ENCODE measurements at regions not wholly inside any gene's neighbourhood (a gene's known extent, or its start where the extent isn't known, plus 50 kb on each side); places are given as distances from the start of the nearest gene placed in this dataset.
"Not testable (repeated sequence)": the region's sequence is repeated elsewhere in the genome, so short reads cannot be mapped to it uniquely, and the experiment has no call there.

DNA sequence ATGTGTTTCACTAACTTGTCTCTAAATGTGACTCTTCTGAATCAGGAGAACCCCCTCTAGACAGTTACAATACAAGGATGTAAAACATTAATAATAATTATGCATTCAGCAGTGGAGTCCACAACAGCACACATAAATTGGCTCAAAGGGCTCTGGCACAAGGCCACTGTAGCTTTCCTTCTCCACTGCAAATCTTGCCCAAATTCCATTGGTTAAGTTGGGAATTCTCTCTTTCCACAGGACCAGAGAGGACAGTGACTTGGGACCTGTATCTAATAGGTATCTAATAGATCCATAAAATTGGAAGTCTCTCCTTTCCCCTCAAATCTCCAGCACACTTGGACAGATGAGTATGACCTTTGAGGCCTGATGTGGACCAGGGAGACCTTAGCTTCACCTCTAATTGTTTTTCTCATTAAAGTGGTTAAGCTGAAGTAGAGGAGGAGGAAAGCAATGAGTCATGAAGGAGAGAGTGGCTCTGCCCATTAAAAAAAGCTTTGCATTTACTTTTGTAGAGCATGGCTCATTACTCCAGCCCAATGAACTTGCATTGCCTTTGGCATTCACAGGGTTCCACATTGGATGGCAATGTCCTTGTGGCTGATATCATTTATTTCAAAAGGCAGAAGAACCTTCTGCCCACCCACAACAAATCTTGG, 72.3 kb upstream of the SH3RF1 start:
- no peak for DNase-seq

DNA sequence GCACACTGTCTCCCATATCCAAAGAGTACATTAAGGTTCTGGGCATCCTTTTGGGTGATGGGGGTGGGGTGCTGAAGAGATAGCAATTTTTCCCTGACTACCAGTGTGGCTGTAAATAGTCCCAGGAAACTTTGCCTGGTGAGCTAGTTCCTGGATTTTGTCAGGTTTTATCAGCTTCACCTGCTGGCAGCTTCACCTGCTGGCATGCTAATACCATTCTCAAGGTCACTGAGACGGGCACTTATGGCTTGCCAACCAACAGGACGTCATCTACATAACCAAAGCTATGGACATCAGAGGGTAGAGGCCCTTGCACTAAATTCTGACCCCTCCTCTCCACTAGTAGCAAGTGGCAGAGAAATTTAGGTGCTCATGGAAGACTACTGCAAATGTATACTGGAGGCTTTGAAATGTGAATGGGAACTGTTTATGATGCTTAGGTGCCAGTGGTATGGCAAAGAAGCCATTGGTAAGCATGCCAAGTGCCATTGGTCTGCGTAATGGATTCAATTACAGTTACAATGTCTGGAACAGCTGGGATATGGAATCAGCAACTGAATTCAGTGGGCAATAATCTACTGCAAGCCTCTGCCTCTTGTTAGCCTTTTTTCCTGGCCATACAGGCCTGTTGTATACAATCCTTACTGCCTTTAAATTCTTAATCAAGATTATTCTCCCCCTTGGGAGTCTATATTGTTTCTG, 71.6 kb upstream of the SH3RF1 start:
- peak; percentile 41 for DNase-seq

DNA sequence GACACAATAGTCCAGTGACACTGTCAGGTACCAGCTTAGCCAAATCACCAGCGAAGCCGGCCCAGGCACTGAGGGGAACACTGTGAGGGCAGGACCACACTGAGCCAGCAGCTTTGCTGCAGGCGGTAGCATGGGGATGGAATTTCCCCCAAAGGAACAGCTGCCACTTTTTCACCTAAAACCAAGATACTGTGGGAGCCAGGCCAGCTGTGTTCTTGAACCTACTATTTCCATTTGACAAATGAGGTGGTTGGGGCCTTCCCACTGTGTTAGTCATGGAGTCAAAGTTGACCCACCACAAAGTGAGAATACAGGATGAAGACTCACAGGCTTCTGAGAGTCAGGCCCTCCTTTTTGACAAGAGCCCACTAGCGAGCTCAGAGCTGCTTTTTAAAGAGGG, 70.7 kb upstream of the SH3RF1 start:
- peak; percentile 31 for DNase-seq

DNA sequence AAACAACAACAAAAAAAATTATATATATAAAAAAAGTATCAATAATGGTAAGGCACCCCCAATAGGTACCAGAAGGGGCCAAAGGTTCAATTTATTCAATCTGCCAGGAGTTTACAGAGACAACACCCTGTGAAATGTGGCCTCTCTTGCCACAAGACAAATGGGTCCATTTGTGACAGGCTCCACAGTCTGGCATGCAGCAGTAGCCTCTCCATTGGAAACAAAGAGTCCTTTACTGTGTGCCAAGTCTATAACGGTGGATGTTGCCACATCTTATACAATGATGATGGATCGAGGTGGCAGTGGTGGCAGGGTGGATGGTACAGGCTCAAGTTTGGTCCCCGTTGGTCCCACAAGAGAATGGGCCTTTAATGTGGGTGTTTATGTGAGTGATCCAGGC, 70.1 kb upstream of the SH3RF1 start:
- no peak for DNase-seq

DNA sequence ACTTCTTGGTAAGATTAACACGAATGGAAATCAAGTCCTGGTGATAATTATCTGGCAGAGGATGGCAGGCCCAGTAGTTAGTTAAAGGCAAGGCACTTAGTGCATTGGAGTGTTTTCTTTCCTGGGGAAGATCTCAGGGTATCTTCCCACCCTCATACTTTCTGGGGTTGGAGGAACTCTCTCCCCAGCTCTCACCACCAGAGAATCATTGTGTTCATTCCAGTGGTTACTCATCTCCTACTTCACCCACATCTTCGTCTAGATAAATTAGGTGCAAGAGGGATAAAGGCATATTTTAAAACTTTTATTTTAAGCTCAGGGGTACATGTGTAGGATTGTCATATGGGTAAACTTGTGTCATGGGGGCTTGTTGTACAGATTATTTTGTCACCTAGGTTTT, 67.5 kb upstream of the SH3RF1 start:
- DNase-seq, result no peak

DNA sequence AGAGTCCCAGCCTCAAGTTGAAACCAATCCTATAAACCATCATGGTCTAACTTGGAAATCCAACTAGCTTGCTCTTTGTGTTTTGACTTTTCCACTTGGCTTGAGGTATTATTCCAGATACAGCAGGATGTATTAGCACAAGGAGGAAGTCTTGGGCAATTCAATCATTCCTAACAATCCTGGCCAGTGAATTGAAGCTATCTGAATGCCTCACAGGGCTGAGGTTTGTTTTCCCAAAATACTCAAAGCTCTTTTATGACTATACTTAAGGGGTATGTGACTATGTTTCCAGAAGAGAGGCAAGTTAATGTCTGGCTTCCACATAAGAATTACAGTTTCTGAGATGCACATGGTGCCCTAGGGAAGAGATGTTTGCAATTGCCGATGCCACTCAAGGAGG, 66.8 kb upstream of the SH3RF1 start:
- no peak for DNase-seq

DNA sequence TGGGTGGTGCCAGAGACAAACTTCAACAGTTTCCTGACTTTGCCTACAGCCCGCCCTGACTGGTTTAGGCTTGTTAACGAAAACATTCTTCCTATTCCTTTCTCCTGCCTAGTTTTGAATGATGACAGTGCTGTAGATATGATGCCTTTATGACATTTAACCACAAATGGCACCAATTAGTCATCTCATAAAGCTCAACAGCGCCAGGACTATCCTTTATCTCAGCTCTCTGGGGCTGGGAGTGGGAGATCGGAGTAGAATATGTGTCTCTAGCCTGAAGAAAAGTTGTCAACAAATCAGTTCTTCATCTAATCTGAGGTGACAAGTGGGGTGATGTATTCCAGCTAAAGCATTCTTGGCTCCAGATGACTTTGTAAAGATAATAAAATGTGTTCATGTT, 64.6 kb upstream of the SH3RF1 start:
- DNase-seq, result peak; percentile 22

DNA sequence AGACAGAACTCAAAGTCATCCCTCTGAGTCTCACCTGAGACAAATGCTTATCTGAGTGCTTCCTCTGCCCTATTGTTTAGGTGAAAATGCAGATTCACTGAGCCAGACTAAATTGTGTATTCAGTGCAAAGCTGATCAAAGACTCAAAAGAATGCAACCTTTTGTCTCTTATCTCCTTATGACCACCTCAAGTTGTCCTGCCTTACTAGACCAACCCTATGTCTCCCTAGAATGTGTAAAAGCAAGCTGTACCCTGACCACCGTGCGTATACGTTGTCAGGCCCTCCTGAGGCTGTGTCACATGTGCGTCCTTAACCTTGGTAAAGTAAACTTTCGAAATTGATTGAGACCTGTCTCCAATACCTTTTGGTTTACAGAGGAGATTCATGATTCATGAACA, 63.6 kb upstream of the SH3RF1 start:
- no peak for DNase-seq

DNA sequence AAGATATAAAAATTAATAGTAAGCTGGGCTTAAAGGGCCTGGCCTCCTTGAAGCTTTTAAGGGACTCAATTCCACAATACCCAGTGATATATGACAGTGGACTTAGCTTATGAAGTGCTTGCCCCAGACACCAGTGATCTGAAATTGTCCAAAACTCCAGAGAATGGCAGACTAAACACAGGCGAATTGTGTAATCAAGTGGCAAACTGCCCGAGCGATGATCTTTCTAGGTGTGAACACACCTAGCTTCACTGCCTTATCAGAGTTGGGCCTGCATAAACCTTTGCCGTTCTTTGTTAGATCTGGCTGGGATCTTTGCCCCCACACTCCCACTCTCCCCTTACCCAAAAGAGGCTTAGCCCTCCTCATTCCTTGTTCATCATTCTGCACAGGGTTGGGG, 62.5 kb upstream of the SH3RF1 start:
- no peak for DNase-seq

DNA sequence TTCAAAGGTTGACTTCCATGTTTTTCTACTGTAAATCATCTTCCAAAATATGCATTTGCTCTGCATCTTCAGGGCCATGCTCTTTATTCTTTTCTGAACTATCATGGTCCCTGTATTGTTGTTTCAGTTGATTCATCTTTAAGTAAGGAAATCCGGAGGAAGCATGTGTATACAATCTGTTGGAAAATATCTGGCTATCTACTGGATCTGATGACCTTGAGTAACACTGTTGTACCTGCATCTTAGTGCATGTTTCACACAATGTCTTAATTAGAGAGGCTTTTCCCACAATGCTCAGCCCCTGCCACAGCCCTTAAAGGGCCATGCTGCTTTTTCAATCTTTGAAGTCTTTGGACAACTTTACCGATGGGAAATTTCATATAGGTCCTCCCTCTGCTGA, 61.8 kb upstream of the SH3RF1 start:
- no peak for DNase-seq

DNA sequence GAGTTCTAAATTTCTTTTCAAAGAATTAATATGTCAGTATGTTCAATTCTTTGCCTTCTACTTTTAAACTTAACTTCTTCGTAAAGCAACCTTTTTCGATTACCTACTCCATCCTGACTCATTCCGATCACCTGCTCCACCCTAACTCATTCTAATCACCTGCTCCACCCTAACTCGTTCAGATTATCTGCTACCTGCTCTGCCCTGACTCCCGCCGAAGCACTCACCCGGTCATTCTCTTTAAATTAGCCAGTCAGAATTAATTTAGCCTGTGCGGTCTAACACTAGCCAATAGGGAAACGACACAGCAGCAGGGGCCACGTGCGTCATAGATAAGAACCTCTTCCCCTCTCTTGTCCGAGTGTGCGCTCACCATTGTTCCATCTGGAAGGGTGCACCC, 60.1 kb upstream of the SH3RF1 start:
- DNase-seq, result no peak

DNA sequence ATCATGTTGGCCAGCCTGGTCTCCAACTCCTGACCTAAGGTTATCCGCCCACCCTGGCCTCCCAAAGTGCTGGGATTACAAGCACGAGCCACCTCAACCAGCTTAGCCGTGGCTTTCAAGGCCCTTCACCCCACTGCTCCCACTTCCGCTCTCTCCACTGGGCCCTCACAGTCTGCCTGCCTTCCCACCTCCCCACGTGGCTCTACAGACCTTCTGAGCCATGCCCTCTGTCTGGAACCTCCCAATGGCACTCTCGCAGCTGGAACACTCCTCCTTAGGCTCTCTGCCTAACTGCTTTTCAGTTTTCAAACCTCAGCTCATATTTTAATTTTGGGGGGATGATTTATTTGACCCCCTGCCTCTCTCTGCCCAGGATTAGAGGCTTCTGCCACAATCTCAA, 59.3 kb upstream of the SH3RF1 start:
- DNase-seq, result no peak

DNA sequence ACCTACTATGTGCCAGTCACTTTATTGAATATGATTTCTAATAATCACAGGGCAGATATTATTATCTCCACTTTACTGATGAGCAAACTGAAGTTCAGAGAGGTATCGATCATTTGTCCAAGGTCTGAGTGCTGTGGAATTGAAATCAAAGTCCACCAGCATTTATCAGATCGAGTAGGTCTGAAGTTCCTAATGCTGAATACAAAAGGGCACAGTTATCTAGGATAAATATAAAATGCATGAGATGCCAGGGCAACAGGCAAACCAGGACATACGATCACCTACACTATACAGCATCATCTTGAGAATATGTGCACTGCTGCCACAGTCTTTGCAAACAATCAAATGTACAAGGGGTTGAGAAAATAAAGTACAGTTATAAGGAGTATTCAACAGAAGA, 57.2 kb upstream of the SH3RF1 start:
- no peak for DNase-seq

DNA sequence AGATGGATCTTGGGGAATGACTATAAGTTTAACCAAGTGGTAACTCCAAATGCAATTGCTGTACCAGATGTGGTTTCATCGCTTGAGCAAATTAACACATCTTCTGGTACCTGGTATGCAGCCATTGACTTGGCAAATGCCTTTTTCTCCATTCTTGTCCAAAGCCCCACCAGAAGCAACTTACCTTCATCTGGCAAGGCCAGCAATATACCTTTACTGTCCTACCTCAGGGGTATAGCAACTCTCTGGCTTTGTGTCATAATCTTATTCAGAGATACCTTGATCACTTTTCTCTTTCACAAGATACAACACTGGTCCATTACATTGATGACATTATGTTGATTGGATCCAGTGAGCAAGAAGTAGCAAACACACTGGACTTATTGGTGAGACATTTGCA, 53.2 kb upstream of the SH3RF1 start:
- DNase-seq, result not testable (repeated sequence)

DNA sequence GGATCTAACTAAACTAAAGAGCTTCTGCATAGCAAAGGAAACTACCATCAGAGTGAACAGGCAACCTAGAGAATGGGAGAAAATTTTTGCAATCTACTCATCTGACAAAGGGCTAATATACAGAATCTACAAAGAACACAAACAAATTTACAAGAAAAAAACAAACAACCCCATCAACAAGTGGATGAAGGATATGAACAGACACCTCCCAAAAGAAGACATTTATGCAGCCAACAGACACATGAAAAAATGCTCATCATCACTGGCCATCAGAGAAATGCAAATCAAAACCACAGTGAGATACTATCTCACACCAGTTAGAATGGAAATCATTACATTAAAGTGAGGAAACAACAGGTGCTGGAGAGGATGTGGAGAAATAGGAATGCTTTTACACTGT, 52.1 kb upstream of the SH3RF1 start:
- not testable (repeated sequence) for DNase-seq

Data from tongue (tissue), 1 donor.